Fibroblast of villous mesenchyme (primary cell): ENCODE measurements at regions not wholly inside any gene's neighbourhood (a gene's known extent, or its start where the extent isn't known, plus 50 kb on each side); places are given as distances from the start of the nearest gene placed in this dataset.

Experiments used
- DNase-seq: peaks from one replicate; pipeline ENCODE4 v3.0.0-alpha.2; 2010; ENCODE audit warnings: low read depth
- H3K4me3 ChIP-seq: 2 replicates; pipeline ENCODE4 v1.5.1; 2011; ENCODE audit warnings: low read depth, mild to moderate bottlenecking, low read length
- TF ChIP-seq, protein P1 (sequence below): IDR thresholded peaks from 2 replicates; pipeline ENCODE4 v1.5.1; 2012; ENCODE audit warnings: low read depth, mild to moderate bottlenecking, low read length; ENCODE audit not compliant: insufficient read depth

DNA sequence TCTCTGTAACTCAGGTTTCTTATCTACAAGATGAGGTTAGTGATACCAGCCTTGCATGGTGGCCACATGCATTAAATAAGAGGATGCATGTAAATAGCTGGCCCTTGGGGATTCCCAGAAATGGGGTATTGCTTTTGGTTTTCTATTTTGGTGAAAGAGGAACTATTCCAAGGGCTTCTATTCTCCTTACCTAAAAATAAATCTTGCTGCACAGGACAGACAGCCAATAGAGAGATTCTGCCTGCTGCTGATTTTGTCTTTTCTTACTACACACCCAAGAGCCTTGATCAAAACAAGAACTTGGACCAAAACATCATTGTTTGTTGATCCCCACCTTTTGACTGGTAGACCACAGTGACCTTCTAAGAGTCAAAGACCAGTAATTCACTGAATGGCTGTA is 161.8 kb downstream of the PJA2 start:
- TF ChIP-seq, protein P1, sequence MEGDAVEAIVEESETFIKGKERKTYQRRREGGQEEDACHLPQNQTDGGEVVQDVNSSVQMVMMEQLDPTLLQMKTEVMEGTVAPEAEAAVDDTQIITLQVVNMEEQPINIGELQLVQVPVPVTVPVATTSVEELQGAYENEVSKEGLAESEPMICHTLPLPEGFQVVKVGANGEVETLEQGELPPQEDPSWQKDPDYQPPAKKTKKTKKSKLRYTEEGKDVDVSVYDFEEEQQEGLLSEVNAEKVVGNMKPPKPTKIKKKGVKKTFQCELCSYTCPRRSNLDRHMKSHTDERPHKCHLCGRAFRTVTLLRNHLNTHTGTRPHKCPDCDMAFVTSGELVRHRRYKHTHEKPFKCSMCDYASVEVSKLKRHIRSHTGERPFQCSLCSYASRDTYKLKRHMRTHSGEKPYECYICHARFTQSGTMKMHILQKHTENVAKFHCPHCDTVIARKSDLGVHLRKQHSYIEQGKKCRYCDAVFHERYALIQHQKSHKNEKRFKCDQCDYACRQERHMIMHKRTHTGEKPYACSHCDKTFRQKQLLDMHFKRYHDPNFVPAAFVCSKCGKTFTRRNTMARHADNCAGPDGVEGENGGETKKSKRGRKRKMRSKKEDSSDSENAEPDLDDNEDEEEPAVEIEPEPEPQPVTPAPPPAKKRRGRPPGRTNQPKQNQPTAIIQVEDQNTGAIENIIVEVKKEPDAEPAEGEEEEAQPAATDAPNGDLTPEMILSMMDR: no peak
- H3K4me3 ChIP-seq: no peak overlapping the region
- no peak for DNase-seq

GRCh38 chr5:109246841-109247592 is 162.8 kb downstream of the PJA2 start:
- TF ChIP-seq, protein P1: no peak
- no peak for DNase-seq
- H3K4me3 ChIP-seq: no peak overlapping the region
